GM06990 (cell line): ENCODE measurements at regions not wholly inside any gene's neighbourhood (a gene's known extent, or its start where the extent isn't known, plus 50 kb on each side); places are given as distances from the start of the nearest gene placed in this dataset.

Experiments used
- DNase-seq: peaks from one replicate; pipeline ENCODE4 v3.0.0-alpha.2; 2011; ENCODE audit not compliant: insufficient read length; ENCODE audit errors: extremely low read depth
- H3K27me3 ChIP-seq: replicated peaks from 2 replicates; pipeline ENCODE4 v1.6.0; 2011; ENCODE audit warnings: low read length; ENCODE audit not compliant: control insufficient read depth, insufficient read depth
- H3K36me3 ChIP-seq: 2 replicates; pipeline ENCODE4 v1.5.1; 2011; ENCODE audit warnings: low read length; ENCODE audit not compliant: control insufficient read depth, insufficient read depth
- H3K4me3 ChIP-seq: replicated peaks from 2 replicates; pipeline ENCODE4 v1.5.1; 2011; ENCODE audit warnings: low read depth, mild to moderate bottlenecking, control low read depth, low read length
- CTCF ChIP-seq: IDR thresholded peaks from 2 replicates; pipeline ENCODE4 v1.5.1; 2011; ENCODE audit warnings: low read length, control low read depth, mild to moderate bottlenecking, inconsistent platforms; ENCODE audit not compliant: insufficient read depth, poor library complexity, severe bottlenecking

DNA sequence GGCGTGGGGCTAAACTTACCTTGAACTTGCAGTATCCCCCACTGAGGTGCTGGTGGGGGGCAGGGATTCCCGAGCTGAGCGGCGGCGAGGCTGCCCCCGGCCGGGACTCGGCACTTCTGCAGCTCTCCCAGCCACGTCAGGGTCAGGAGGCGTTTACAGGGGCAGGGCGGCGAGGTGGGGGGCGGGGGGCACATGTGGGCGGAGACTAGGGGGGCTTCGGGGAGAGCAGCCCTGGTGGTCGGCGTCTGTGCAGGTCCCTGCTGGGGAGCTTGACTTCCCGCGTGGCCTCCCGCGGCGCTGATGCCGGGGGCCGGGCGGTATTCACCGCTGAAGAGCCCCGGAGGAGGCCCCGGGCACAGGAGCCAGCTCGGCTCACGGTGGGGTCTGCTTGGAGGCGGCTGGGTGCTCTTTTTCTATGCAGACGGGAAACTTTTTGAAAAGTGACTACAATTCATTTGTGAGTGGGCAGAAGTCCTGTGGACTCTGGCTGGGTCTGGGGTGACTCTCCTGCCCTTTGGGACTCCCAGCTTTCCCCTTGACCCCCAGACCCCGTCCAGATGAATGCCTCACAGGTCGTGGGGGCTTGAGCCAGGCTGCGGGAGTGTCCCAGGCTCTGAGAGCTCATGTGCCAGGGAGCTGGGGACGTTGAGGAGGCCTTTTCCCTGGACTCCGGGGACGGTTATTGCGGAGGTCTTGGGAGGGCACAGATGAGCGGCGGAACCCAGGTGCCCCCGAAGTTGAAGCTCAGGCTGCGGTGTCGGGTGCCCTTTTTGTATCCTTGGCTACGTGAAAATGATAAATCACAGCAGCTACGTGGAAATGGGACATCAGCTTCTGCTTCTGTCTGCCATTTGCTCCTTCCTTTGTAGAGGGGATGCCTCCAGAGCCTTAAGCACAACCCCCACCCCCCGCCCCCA, 75.9 kb upstream of the GATA5 start:
- Histone ChIP-seq H3K36me3 (no peaks in the 10 kb centered on the region), H3K27me3 (no peaks in the 10 kb centered on the region; the same call in 1 of the 2 replicates), H3K4me3 (no peak overlapping the region)
- TF ChIP-seq CTCF = no peak
- no peak for DNase-seq

GRCh38 chr20:62552613-62553012, 76.8 kb upstream of the GATA5 start:
- Histone ChIP-seq H3K4me3 (no peak overlapping the region), H3K27me3 (no peaks in the 10 kb centered on the region; the same call in 1 of the 2 replicates), H3K36me3 (no peaks in the 10 kb centered on the region)
- TF ChIP-seq CTCF = no peak
- DNase-seq = no peak

- Histone ChIP-seq H3K4me3 (no peak overlapping the region), H3K27me3 (no peaks in the 10 kb centered on the region; the same call in 1 of the 2 replicates), H3K36me3 (no peaks in the 10 kb centered on the region)
- DNase-seq = no peak
- TF ChIP-seq CTCF = no peak
Observed at GRCh38 chr20:62553136-62553837, 77.5 kb upstream of the GATA5 start.

- no peak for DNase-seq
- Histone ChIP-seq H3K4me3 (no peak overlapping the region), H3K36me3 (no peaks in the 10 kb centered on the region), H3K27me3 (no peaks in the 10 kb centered on the region; the same call in 1 of the 2 replicates)
- TF ChIP-seq CTCF = no peak
Observed at GRCh38 chr20:62553838-62554161, 78.0 kb upstream of the GATA5 start.

DNA sequence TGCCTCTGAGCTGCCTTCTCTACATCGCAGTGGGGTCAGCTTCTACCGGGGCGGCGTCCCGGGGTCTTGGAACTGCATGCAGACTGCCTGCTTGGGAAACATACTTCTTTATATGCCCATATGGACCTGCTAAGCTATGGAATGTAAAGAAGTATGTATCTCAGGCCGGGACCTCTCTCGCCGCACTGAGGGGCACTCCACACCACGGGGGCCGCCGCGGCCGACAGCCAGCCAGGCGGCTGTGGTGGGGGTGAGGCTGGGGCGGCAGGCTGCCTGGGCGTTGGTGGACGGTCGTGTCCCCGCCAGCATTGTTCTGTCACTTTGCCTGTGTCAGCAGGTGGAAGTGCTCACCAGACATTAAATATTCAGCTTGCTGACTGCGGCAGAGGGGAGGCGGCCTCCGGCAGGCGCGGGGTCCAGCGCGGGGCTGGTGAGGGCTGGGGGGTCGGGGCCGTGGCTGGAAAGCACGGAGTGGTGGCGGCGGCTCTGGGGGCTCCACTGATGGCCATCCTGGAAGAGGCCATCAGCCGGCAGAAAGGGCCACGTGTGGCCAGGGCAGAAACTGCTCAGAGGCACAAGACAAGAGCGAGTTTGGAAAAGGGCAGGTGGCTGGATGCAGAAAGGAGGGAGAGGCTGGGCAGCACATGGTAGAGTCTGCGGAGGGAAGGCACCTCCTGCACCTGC, 78.6 kb upstream of the GATA5 start:
- H3K27me3 ChIP-seq = no peaks in the 10 kb centered on the region; the same call in 1 of the 2 replicates
- no peak for TF ChIP-seq CTCF
- no peak overlapping the region for H3K4me3 ChIP-seq
- DNase-seq = no peak
- H3K36me3 ChIP-seq = no peaks in the 10 kb centered on the region
